HepG2 (cell line): ENCODE measurements at regions not wholly inside any gene's neighbourhood (a gene's known extent, or its start where the extent isn't known, plus 50 kb on each side); places are given as distances from the start of the nearest gene placed in this dataset.

Experiments
- HNF1A ChIP-seq, 2 experiments: sonication (generic) in 1 of 2; formaldehyde crosslinking in 1 of 2; IDR thresholded peaks; 2 replicates each; pipeline versions ENCODE4 v1.4.0 to v1.6.1; 2016 to 2020; ENCODE audit warnings: borderline replicate concordance in 1 of 2, low read depth in 1 of 2, mild to moderate bottlenecking in 1 of 2, missing genetic modification reagents in 1 of 2
- KDM3A ChIP-seq: IDR thresholded peaks from 2 replicates; pipeline ENCODE4 v1.6.1; 2018; ENCODE audit warnings: low read depth, missing compliant biosample characterization
- SKIL ChIP-seq: sonication (generic); formaldehyde crosslinking; IDR thresholded peaks from 2 replicates; pipeline ENCODE4 v1.8.0; 2022; ENCODE audit warnings: missing genetic modification reagents, mild to moderate bottlenecking, moderate library complexity, borderline replicate concordance
- TSC22D2 ChIP-seq: sonication (generic); formaldehyde crosslinking; IDR thresholded peaks from 2 replicates; pipeline ENCODE4 v1.5.1; 2020; ENCODE audit warnings: missing genetic modification reagents, mild to moderate bottlenecking, borderline replicate concordance
- ZFP36L1 ChIP-seq: sonication (generic); formaldehyde crosslinking; IDR thresholded peaks from 2 replicates; pipeline ENCODE4 v1.8.0; 2022; ENCODE audit warnings: mild to moderate bottlenecking, missing genetic modification reagents, moderate library complexity
- ZNF530 ChIP-seq: sonication (generic); formaldehyde crosslinking; IDR thresholded peaks from 2 replicates; pipeline ENCODE4 v1.5.0; 2020; ENCODE audit warnings: low read depth, mild to moderate bottlenecking, missing genetic modification reagents
- ZNF552 ChIP-seq: sonication (generic); formaldehyde crosslinking; IDR thresholded peaks from 2 replicates; pipeline ENCODE4 v1.9.0; 2022; ENCODE audit warnings: missing genetic modification reagents, mild to moderate bottlenecking, borderline replicate concordance
- ZNF800 ChIP-seq: sonication (generic); formaldehyde crosslinking; IDR thresholded peaks from 2 replicates; pipeline ENCODE4 v1.4.0; 2020; ENCODE audit warnings: missing genetic modification reagents
- TF ChIP-seq, protein P1 (sequence below): sonication (generic); formaldehyde crosslinking; conservative IDR thresholded peaks from 2 replicates; pipeline ENCODE4 v1.4.0; 2020; ENCODE audit warnings: mild to moderate bottlenecking, missing genetic modification reagents, moderate library complexity
- TF ChIP-seq, protein P2 (sequence below): sonication (generic); formaldehyde crosslinking; IDR thresholded peaks from 2 replicates; pipeline ENCODE4 v1.8.1; 2023; ENCODE audit warnings: mild to moderate bottlenecking, moderate library complexity, missing genetic modification reagents
- TF ChIP-seq, protein P3 (sequence below): IDR thresholded peaks from 2 replicates; pipeline ENCODE4 v1.6.1; 2018; ENCODE audit warnings: missing genetic modification reagents
- TF ChIP-seq, protein P4 (sequence below): sonication (generic); formaldehyde crosslinking; IDR thresholded peaks from 2 replicates; pipeline ENCODE4 v1.5.0; 2020; ENCODE audit warnings: missing genetic modification reagents

- TF ChIP-seq, protein P1, sequence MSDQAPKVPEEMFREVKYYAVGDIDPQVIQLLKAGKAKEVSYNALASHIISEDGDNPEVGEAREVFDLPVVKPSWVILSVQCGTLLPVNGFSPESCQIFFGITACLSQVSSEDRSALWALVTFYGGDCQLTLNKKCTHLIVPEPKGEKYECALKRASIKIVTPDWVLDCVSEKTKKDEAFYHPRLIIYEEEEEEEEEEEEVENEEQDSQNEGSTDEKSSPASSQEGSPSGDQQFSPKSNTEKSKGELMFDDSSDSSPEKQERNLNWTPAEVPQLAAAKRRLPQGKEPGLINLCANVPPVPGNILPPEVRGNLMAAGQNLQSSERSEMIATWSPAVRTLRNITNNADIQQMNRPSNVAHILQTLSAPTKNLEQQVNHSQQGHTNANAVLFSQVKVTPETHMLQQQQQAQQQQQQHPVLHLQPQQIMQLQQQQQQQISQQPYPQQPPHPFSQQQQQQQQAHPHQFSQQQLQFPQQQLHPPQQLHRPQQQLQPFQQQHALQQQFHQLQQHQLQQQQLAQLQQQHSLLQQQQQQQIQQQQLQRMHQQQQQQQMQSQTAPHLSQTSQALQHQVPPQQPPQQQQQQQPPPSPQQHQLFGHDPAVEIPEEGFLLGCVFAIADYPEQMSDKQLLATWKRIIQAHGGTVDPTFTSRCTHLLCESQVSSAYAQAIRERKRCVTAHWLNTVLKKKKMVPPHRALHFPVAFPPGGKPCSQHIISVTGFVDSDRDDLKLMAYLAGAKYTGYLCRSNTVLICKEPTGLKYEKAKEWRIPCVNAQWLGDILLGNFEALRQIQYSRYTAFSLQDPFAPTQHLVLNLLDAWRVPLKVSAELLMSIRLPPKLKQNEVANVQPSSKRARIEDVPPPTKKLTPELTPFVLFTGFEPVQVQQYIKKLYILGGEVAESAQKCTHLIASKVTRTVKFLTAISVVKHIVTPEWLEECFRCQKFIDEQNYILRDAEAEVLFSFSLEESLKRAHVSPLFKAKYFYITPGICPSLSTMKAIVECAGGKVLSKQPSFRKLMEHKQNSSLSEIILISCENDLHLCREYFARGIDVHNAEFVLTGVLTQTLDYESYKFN (CRISPR knock-in tag), result peak; percentile 70
- TF ChIP-seq, protein P2, sequence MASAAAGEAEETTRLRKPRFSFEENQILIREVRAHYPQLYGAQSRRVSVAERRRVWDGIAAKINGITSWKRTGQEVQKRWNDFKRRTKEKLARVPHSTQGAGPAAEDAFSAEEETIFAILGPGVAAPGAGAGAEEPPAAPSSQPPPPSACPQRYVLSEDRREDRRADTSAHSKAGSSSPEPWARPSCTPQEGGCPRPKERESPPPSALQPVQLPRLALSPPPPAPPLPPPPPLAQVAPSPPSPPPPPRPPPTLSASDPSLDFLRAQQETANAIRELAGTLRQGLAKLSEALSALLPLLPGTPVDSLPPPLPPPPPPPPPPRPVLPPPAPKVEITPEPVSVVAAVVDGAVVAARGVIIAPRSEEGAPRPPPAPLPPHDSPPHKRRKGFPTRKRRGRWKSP, result peak; percentile 86; the same call in 1 of the 2 replicates
- no peak for TF ChIP-seq HNF1A (IDR thresholded peaks at IDR 0.05; ENCODE audit: low read depth)
- TF ChIP-seq HNF1A (CRISPR knock-in tag; IDR thresholded peaks at IDR 0.05; ENCODE audit: borderline replicate concordance), result peak; percentile 41; the same call in 1 of the 2 replicates
- no peak for TF ChIP-seq ZNF530
- TF ChIP-seq ZNF552, result no peak
- TF ChIP-seq KDM3A (CRISPR knock-in tag), result peak; percentile 81; the same call in 1 of the 2 replicates
- peak; percentile 83; the same call in 1 of the 2 replicates for TF ChIP-seq ZFP36L1 (CRISPR knock-in tag)
- peak; percentile 69; the same call in 1 of the 2 replicates for TF ChIP-seq TSC22D2
- TF ChIP-seq, protein P3, sequence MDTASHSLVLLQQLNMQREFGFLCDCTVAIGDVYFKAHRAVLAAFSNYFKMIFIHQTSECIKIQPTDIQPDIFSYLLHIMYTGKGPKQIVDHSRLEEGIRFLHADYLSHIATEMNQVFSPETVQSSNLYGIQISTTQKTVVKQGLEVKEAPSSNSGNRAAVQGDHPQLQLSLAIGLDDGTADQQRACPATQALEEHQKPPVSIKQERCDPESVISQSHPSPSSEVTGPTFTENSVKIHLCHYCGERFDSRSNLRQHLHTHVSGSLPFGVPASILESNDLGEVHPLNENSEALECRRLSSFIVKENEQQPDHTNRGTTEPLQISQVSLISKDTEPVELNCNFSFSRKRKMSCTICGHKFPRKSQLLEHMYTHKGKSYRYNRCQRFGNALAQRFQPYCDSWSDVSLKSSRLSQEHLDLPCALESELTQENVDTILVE (CRISPR knock-in tag), result peak; percentile 94
- TF ChIP-seq ZNF800, result no peak; the same call in 1 of the 2 replicates
- TF ChIP-seq SKIL, result peak; percentile 60; the same call in 1 of the 2 replicates
- TF ChIP-seq, protein P4, sequence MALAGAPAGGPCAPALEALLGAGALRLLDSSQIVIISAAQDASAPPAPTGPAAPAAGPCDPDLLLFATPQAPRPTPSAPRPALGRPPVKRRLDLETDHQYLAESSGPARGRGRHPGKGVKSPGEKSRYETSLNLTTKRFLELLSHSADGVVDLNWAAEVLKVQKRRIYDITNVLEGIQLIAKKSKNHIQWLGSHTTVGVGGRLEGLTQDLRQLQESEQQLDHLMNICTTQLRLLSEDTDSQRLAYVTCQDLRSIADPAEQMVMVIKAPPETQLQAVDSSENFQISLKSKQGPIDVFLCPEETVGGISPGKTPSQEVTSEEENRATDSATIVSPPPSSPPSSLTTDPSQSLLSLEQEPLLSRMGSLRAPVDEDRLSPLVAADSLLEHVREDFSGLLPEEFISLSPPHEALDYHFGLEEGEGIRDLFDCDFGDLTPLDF (CRISPR knock-in tag), result no peak
Measured at GRCh38 chr6:137734875-137735182, 132.2 kb upstream of the TNFAIP3 start (continued).
